Mesendoderm (in vitro differentiated cells): ENCODE measurements at regions not wholly inside any gene's neighbourhood (a gene's known extent, or its start where the extent isn't known, plus 50 kb on each side); places are given as distances from the start of the nearest gene placed in this dataset.

ENCODE experiments used
- DNase-seq: peaks from one replicate; pipeline ENCODE4 v3.0.0; 2013
- H2AK5ac ChIP-seq: 2 replicates; pipeline ENCODE4 v1.6.1; 2013; ENCODE audit warnings: low read length, inconsistent platforms
- H2BK120ac ChIP-seq: 2 replicates; pipeline ENCODE4 v1.6.1; 2013; ENCODE audit warnings: low read depth, mild to moderate bottlenecking, low read length, moderate library complexity, mixed read lengths
- H2BK15ac ChIP-seq: replicated peaks from 2 replicates; pipeline ENCODE4 v1.6.1; 2013; ENCODE audit warnings: low read depth, mild to moderate bottlenecking, moderate library complexity
- H2BK5ac ChIP-seq: 2 replicates; pipeline ENCODE4 v1.6.1; 2013; ENCODE audit warnings: low read length, inconsistent platforms
- H3K18ac ChIP-seq: 2 replicates; pipeline ENCODE4 v1.6.1; 2013; ENCODE audit warnings: mild to moderate bottlenecking, low read length, mixed read lengths
- H3K23ac ChIP-seq: one replicate; pipeline ENCODE4 v1.6.1; 2013; ENCODE audit warnings: low read length
- H3K27ac ChIP-seq: 2 replicates; pipeline ENCODE4 v1.5.1; 2013; ENCODE audit warnings: low read depth, mild to moderate bottlenecking, inconsistent platforms, low read length, moderate library complexity
- H3K27me3 ChIP-seq: 2 replicates; pipeline ENCODE4 v1.6.1; 2013; ENCODE audit warnings: low read length, control low read depth, mild to moderate bottlenecking, inconsistent platforms; ENCODE audit not compliant: insufficient read depth, poor library complexity
- H3K36me3 ChIP-seq: 2 replicates; pipeline ENCODE4 v1.6.1; 2013; ENCODE audit warnings: low read length, inconsistent platforms; ENCODE audit not compliant: control insufficient read depth, insufficient read depth
- H3K4ac ChIP-seq: one replicate; pipeline ENCODE4 v1.6.1; 2013; ENCODE audit warnings: low read depth, mild to moderate bottlenecking, low read length, moderate library complexity
- H3K4me1 ChIP-seq: 2 replicates; pipeline ENCODE4 v1.6.1; 2013; ENCODE audit warnings: low read depth, low read length, inconsistent platforms; ENCODE audit not compliant: control insufficient read depth
- H3K4me2 ChIP-seq: 2 replicates; pipeline ENCODE4 v1.6.1; 2013; ENCODE audit warnings: low read length
- H3K4me3 ChIP-seq: 2 replicates; pipeline ENCODE4 v1.5.1; 2013; ENCODE audit warnings: mild to moderate bottlenecking, low read length
- H3K56ac ChIP-seq: one replicate; pipeline ENCODE4 v1.6.1; 2013; ENCODE audit warnings: low read length
- H3K79me1 ChIP-seq: 2 replicates; pipeline ENCODE4 v1.6.1; 2013; ENCODE audit warnings: low read length, inconsistent platforms
- H3K79me2 ChIP-seq: 2 replicates; pipeline ENCODE4 v1.6.1; 2013; ENCODE audit warnings: mild to moderate bottlenecking, low read length; ENCODE audit not compliant: control insufficient read depth, insufficient read depth
- H3K9ac ChIP-seq: 2 replicates; pipeline ENCODE4 v1.6.1; 2013; ENCODE audit warnings: low read length, inconsistent platforms
- H4K5ac ChIP-seq: one replicate; pipeline ENCODE4 v1.6.1; 2013; ENCODE audit warnings: low read length
- H4K8ac ChIP-seq: one replicate; pipeline ENCODE4 v1.6.1; 2013; ENCODE audit warnings: low read depth, mild to moderate bottlenecking, control low read depth, low read length, moderate library complexity
- WGBS: extraction: QIAGEN DNeasy Blood & Tissue Kit; methylation state at CpG from one replicate; pipeline ENCODE4 v1.1.7; 2013; ENCODE audit warnings: low lambda C conversion rate, missing lambda C conversion rate; ENCODE audit not compliant: insufficient coverage; ENCODE audit errors: extremely low coverage; 5-methylcytosine and 5-hydroxymethylcytosine counted together

DNA sequence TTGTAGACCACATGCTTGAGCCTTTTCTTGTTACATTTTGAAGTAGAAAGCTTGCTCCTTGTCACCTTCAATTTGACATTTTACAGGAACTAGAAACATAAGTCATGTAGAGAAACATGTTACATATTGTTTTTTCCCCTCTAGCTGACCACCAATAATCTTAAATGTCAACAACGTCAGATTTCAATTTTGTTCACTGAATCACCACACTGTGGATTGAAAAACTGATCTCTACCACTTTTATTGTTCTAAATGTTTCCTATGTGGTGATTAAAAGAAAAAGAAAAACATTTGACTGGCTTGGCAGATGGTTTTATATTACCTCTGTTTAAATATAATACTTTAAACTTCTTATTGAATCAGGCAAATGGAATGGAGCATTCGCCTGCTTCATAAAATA is 87.7 kb downstream of the DSEL start:
- Histone ChIP-seq H3K4me3 (no peak overlapping the region), H4K5ac (no peak overlapping the region), H3K23ac (no peak overlapping the region), H2BK15ac (no peak overlapping the region), H3K27me3 (no peaks in the 10 kb centered on the region), H3K9ac (no peak overlapping the region), H3K27ac (no peak overlapping the region), H3K79me1 (no peaks in the 10 kb centered on the region), H2AK5ac (no peak overlapping the region), H3K56ac (no peak overlapping the region), H2BK5ac (no peak overlapping the region), H3K4ac (no peak overlapping the region), H3K79me2 (no peaks in the 10 kb centered on the region), H3K18ac (no peak overlapping the region), H3K4me2 (no peak overlapping the region), H2BK120ac (no peak overlapping the region), H3K4me1 (no peaks in the 10 kb centered on the region), H3K36me3 (no peaks in the 10 kb centered on the region), H4K8ac (no peak overlapping the region)
- WGBS, result no CpG with 5 or more reads among the region's 2 CpGs
- DNase-seq, result no peak

DNA sequence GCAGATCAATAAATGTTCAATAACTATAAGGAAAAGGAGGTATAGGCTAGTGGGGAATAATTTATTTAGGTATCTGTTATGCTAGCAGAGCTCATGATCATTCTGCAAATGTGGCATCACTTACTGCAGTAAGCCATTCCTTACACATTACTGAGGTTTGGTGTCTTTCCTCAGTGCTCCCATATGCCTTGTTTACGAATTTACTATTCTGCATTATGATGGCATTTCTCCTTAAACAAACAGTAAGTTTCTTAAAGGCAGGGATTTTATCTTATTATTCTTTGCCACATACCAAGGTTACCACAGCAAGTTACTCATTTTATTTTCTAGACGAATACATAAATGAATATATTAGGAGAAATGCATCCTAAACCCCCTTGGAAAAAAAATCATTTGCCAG is 88.4 kb downstream of the DSEL start:
- H3K79me2 ChIP-seq, result no peaks in the 10 kb centered on the region
- H3K18ac ChIP-seq, result no peak overlapping the region
- H3K27ac ChIP-seq, result no peak overlapping the region
- no peak overlapping the region for H2BK5ac ChIP-seq
- no CpG with 5 or more reads among the region's 2 CpGs for WGBS
- no peak overlapping the region for H3K9ac ChIP-seq
- no peaks in the 10 kb centered on the region for H3K27me3 ChIP-seq
- no peak overlapping the region for H3K4me2 ChIP-seq
- H2AK5ac ChIP-seq, result no peak overlapping the region
- H3K4me1 ChIP-seq, result no peaks in the 10 kb centered on the region
- H4K5ac ChIP-seq, result no peak overlapping the region
- no peak overlapping the region for H3K23ac ChIP-seq
- no peaks in the 10 kb centered on the region for H3K36me3 ChIP-seq
- no peak overlapping the region for H2BK15ac ChIP-seq
- H4K8ac ChIP-seq, result no peak overlapping the region
- no peaks in the 10 kb centered on the region for H3K79me1 ChIP-seq
- no peak overlapping the region for H2BK120ac ChIP-seq
- no peak overlapping the region for H3K4me3 ChIP-seq
- no peak overlapping the region for H3K4ac ChIP-seq
- no peak overlapping the region for H3K56ac ChIP-seq
- no peak for DNase-seq

DNA sequence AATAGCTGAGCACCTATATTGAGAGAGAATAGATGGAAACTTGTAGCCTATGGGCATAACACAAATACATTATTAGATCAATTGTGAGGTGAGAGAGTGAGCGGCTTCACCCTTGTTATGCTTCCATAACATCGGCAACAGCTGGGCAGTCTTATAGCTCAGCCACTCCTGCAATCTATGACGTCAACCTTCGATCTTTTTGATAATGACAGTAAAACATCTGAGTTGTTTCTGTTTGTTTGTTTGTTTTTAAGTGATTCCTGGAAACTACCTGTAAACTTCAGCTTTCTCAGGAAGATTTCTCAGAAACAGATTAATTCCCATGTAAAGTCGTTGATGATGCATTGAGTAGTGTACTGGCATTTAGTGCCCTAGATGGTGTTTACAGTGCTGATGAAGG is 90.0 kb downstream of the DSEL start:
- Histone ChIP-seq H3K4me2 (no peak overlapping the region), H4K8ac (no peak overlapping the region), H3K27ac (no peak overlapping the region), H3K23ac (no peak overlapping the region), H3K27me3 (no peaks in the 10 kb centered on the region), H2BK120ac (no peak overlapping the region), H2BK15ac (no peak overlapping the region), H3K9ac (no peak overlapping the region), H3K4me1 (no peaks in the 10 kb centered on the region), H3K79me1 (no peaks in the 10 kb centered on the region), H2BK5ac (no peak overlapping the region), H3K36me3 (no peaks in the 10 kb centered on the region), H3K4ac (no peak overlapping the region), H4K5ac (no peak overlapping the region), H3K18ac (no peak overlapping the region), H2AK5ac (no peak overlapping the region), H3K56ac (no peak overlapping the region), H3K4me3 (no peak overlapping the region), H3K79me2 (no peaks in the 10 kb centered on the region)
- DNase-seq, result no peak
- no CpG with 5 or more reads among the region's 5 CpGs for WGBS

DNA sequence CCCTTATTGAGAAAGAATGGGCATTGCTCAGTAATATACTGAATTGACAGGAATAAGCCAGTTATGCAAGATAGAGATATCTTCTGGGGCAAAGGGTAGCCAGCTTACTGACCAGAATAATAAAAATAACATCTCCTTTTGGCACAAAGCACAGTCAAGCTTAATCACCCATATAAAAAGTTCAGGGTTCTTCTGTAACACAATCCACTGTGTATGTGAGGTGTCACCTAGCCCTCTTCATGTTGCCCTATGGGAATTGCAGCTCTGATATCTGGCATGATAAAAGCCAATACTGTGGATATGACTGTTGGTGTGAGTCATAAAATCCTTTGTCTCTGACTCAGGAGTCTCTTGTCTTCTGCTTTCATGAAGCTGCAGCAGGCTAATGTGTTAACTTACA is 90.8 kb downstream of the DSEL start:
- H3K23ac ChIP-seq, result no peak overlapping the region
- H3K9ac ChIP-seq, result no peak overlapping the region
- no peak overlapping the region for H2AK5ac ChIP-seq
- H3K79me2 ChIP-seq, result no peaks in the 10 kb centered on the region
- H2BK5ac ChIP-seq, result no peak overlapping the region
- no peaks in the 10 kb centered on the region for H3K4me1 ChIP-seq
- H3K27me3 ChIP-seq, result no peaks in the 10 kb centered on the region
- H3K27ac ChIP-seq, result no peak overlapping the region
- no peak overlapping the region for H2BK120ac ChIP-seq
- H4K8ac ChIP-seq, result no peak overlapping the region
- DNase-seq, result no peak
- no peak overlapping the region for H2BK15ac ChIP-seq
- no peak overlapping the region for H3K56ac ChIP-seq
- no peak overlapping the region for H3K4me3 ChIP-seq
- no peaks in the 10 kb centered on the region for H3K79me1 ChIP-seq
- no peak overlapping the region for H4K5ac ChIP-seq
- no peak overlapping the region for H3K18ac ChIP-seq
- no peaks in the 10 kb centered on the region for H3K36me3 ChIP-seq
- no peak overlapping the region for H3K4me2 ChIP-seq
- no peak overlapping the region for H3K4ac ChIP-seq

DNA sequence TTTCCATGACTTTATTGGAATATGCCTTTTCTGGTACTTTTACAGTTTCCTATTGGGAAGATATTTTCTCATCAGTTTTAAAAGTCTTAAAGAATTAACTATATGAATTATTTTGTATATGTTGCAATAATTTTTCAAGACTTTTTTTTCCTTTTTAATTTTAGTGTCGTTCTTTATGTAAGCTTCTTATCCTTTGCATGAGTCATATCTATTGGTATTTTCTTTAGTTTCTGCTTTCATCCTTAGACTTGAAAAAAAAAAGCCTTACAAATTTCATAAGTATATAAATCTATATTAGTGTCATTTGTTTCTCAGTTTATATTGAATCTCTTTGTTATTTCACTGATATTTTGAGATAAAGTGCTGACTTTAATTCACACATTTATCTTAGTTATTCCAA is 94.9 kb downstream of the DSEL start:
- no peaks in the 10 kb centered on the region for H3K79me2 ChIP-seq
- no peak overlapping the region for H2BK15ac ChIP-seq
- H3K9ac ChIP-seq, result no peak overlapping the region
- H3K4me3 ChIP-seq, result no peak overlapping the region
- no peak overlapping the region for H2AK5ac ChIP-seq
- H3K36me3 ChIP-seq, result no peaks in the 10 kb centered on the region
- H3K4ac ChIP-seq, result no peak overlapping the region
- no peak overlapping the region for H3K18ac ChIP-seq
- WGBS, result no CpG with 5 or more reads among the region's 1 CpG
- no peak overlapping the region for H3K27ac ChIP-seq
- no peaks in the 10 kb centered on the region for H3K79me1 ChIP-seq
- no peak overlapping the region for H2BK5ac ChIP-seq
- no peak overlapping the region for H2BK120ac ChIP-seq
- no peaks in the 10 kb centered on the region for H3K4me1 ChIP-seq
- no peak overlapping the region for H3K4me2 ChIP-seq
- no peak for DNase-seq
- H3K56ac ChIP-seq, result no peak overlapping the region
- no peak overlapping the region for H4K5ac ChIP-seq
- no peaks in the 10 kb centered on the region for H3K27me3 ChIP-seq
- H3K23ac ChIP-seq, result no peak overlapping the region
- no peak overlapping the region for H4K8ac ChIP-seq

DNA sequence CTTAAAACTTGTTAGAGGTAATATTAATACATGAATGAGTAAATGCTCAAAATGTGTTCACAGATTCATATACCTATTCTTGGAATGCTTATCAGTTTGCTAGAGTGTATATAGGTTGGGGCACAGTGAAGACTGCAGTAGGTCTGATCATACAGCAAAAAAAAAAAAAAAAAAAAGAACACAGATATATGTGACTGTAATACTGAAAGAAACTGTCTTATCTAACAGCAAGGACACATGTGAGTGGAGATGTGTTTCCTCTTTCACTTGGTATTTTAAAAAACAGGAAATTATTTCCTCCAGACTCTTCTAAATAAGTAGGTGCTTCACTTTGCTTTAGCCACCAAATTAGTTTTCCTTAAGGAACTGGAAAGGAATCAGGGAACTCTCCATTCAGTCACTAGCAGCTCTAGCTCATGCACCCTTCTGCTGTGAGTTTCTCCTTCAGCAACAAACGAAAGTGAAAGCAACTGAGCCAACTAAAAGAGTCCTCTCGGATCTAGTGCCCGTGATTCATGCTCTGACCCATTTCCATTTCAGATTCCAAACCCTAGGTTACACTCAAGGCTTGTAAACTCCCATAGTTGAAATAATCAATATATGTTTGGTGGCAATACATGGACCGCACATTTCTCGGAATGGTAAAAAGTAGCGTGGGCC is 98.5 kb downstream of the DSEL start:
- H3K18ac ChIP-seq, result no peak overlapping the region
- no peak overlapping the region for H2BK15ac ChIP-seq
- H2AK5ac ChIP-seq, result no peak overlapping the region
- no peaks in the 10 kb centered on the region for H3K36me3 ChIP-seq
- no peaks in the 10 kb centered on the region for H3K79me1 ChIP-seq
- no peak overlapping the region for H4K8ac ChIP-seq
- H3K27me3 ChIP-seq, result no peaks in the 10 kb centered on the region
- no peak overlapping the region for H3K27ac ChIP-seq
- H3K23ac ChIP-seq, result no peak overlapping the region
- H4K5ac ChIP-seq, result no peak overlapping the region
- no peak overlapping the region for H3K9ac ChIP-seq
- no peak overlapping the region for H3K4me3 ChIP-seq
- no peak overlapping the region for H2BK5ac ChIP-seq
- H3K79me2 ChIP-seq, result no peaks in the 10 kb centered on the region
- H3K4me1 ChIP-seq, result no peaks in the 10 kb centered on the region
- WGBS, result no CpG with 5 or more reads among the region's 6 CpGs
- H2BK120ac ChIP-seq, result no peak overlapping the region
- H3K4me2 ChIP-seq, result no peak overlapping the region
- no peak overlapping the region for H3K4ac ChIP-seq
- no peak for DNase-seq
- no peak overlapping the region for H3K56ac ChIP-seq
